HepG2 (cell line): ENCODE measurements at regions not wholly inside any gene's neighbourhood (a gene's known extent, or its start where the extent isn't known, plus 50 kb on each side); places are given as distances from the start of the nearest gene placed in this dataset.

Experiments
- CEBPB ChIP-seq: IDR thresholded peaks from 2 replicates; pipeline ENCODE4 v1.6.1; 2011; ENCODE audit warnings: low read depth, low read length, improper control_type of control experiment, borderline replicate concordance
- CTCF ChIP-seq: sonication (generic); formaldehyde crosslinking; IDR thresholded peaks from 2 replicates; pipeline ENCODE4 v1.5.0; 2020; ENCODE audit warnings: mild to moderate bottlenecking, missing genetic modification reagents, moderate library complexity
- DNMT1 ChIP-seq: sonication (generic); formaldehyde crosslinking; IDR thresholded peaks from 2 replicates; pipeline ENCODE4 v1.5.1; 2020; ENCODE audit warnings: mild to moderate bottlenecking, missing genetic modification reagents
- ELK4 ChIP-seq: sonication (generic); formaldehyde crosslinking; IDR thresholded peaks from 2 replicates; pipeline ENCODE4 v1.9.0; 2021; ENCODE audit warnings: missing genetic modification reagents, borderline replicate concordance
- FOSL1 ChIP-seq: sonication (generic); formaldehyde crosslinking; IDR thresholded peaks from 2 replicates; pipeline ENCODE4 v1.9.0; 2021; ENCODE audit warnings: missing genetic modification reagents, borderline replicate concordance
- HDAC2 ChIP-seq: sonication (generic); formaldehyde crosslinking; IDR thresholded peaks from 2 replicates; pipeline ENCODE4 v1.4.0; 2020; ENCODE audit warnings: missing genetic modification reagents
- MXI1 ChIP-seq: IDR thresholded peaks from 3 replicates; pipeline ENCODE4 v1.6.1; 2012; ENCODE audit warnings: low read depth, low read length, inconsistent platforms, borderline replicate concordance
- MYC ChIP-seq: sonication (generic); formaldehyde crosslinking; IDR thresholded peaks from 2 replicates; pipeline ENCODE4 v1.9.0; 2021; ENCODE audit warnings: missing genetic modification reagents, borderline replicate concordance
- SMAD1 ChIP-seq: sonication (generic); formaldehyde crosslinking; IDR thresholded peaks from 2 replicates; pipeline ENCODE4 v1.4.0; 2020; ENCODE audit warnings: missing genetic modification reagents, low read depth, mild to moderate bottlenecking, borderline replicate concordance
- SRSF1 ChIP-seq: fragments of 200-400 bp; formaldehyde crosslinking; optimal IDR thresholded peaks from 2 replicates; pipeline ENCODE3; 2017; ENCODE audit warnings: mild to moderate bottlenecking, low read depth, low read length, moderate library complexity
- ZNF18 ChIP-seq: sonication (generic); formaldehyde crosslinking; IDR thresholded peaks from 2 replicates; pipeline ENCODE4 v1.8.0; 2022; ENCODE audit warnings: mild to moderate bottlenecking, missing genetic modification reagents; ENCODE audit not compliant: insufficient replicate concordance
- ZNF274 ChIP-seq: sonication (generic); formaldehyde crosslinking; IDR thresholded peaks from 2 replicates; pipeline ENCODE4 v1.5.1; 2020; ENCODE audit warnings: mild to moderate bottlenecking, missing genetic modification reagents
- ZNF670 ChIP-seq: sonication (generic); formaldehyde crosslinking; IDR thresholded peaks from 2 replicates; pipeline ENCODE4 v1.8.0; 2022; ENCODE audit warnings: mild to moderate bottlenecking, missing genetic modification reagents, borderline replicate concordance

GRCh38 chr3:163878396-163878795 is 1199.9 kb downstream of the SI start:
- TF ChIP-seq SMAD1 (CRISPR knock-in tag) = no peak
- no peak for TF ChIP-seq ELK4 (CRISPR knock-in tag)
- no peak for TF ChIP-seq HDAC2
- no peak for TF ChIP-seq ZNF670 (CRISPR knock-in tag)
- no peak for TF ChIP-seq ZNF18
- no peak for TF ChIP-seq FOSL1 (CRISPR knock-in tag)
- no peak for TF ChIP-seq CEBPB
- no peak for TF ChIP-seq DNMT1 (CRISPR knock-in tag)
- no peak for TF ChIP-seq SRSF1
- TF ChIP-seq MXI1 = no peak
- no peak for TF ChIP-seq CTCF (CRISPR knock-in tag)
- TF ChIP-seq MYC (CRISPR knock-in tag) = no peak
- no peak for TF ChIP-seq ZNF274 (CRISPR knock-in tag)
